ENCODE measurements at regions not wholly inside any gene's neighbourhood (a gene's known extent, or its start where the extent isn't known, plus 50 kb on each side); places are given as distances from the start of the nearest gene placed in this dataset.

DNA sequence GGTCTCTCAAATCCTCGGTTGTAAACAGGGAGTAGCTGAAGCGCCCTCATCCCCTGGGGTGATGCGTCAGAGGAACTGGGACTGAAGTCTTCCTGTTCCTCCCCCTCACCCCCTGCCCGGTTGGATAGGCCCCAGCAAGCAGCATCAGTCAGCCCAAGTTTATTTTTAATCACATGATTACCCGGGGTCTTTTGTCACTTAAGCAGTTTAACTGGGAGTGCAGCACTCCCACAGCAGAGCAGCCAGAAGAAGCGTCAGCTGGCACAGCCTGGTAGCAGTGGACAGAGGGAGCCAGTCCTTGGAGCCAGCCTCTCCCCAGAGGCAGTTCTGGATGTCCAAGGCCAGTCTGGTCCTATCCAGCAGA lies 342.1 kb downstream of the CTTN start:
- no peak for TF ChIP-seq CTCF (conservative IDR thresholded peaks at IDR 0.05 in 1 of 2, IDR thresholded peaks at IDR 0.05 in 1 of 2; ENCODE audit: low read depth in 1 of 2, low read length in 2 of 2)
- no peak for TF ChIP-seq EZH2 (IDR thresholded peaks at IDR 0.05; ENCODE audit: low read length, missing control alignments)
- H3K4me3 ChIP-seq (replicated peaks in 1 of 4; ENCODE audit: control extremely low read depth in 1 of 4, insufficient read depth in 1 of 4, low read depth in 3 of 4, low read length in 4 of 4), result no peak overlapping the region
- no peak for DNase-seq (ENCODE audit: low read depth in 2 of 2)
- no peak overlapping the region for H3K4me2 ChIP-seq (ENCODE audit: extremely low read depth, insufficient read depth, low read length)
- no peaks in the 10 kb centered on the region for H4K20me1 ChIP-seq (ENCODE audit: control insufficient read depth, extremely low read depth, insufficient read depth, low read length)
- H3K79me2 ChIP-seq (ENCODE audit: control insufficient read depth, insufficient read depth, low read length), result no peaks in the 10 kb centered on the region
- no peaks in the 10 kb centered on the region for H3K4me1 ChIP-seq (ENCODE audit: control insufficient read depth, extremely low read depth, insufficient read depth, low read length)
- no peaks in the 10 kb centered on the region for H3K36me3 ChIP-seq (ENCODE audit: control insufficient read depth, insufficient read depth, low read length)
- no peak overlapping the region for H3K9ac ChIP-seq (ENCODE audit: insufficient read depth, low read length)
- H3K9me3 ChIP-seq (ENCODE audit: control insufficient read depth, insufficient read depth, low read depth, low read length), result no peaks in the 10 kb centered on the region
- H3K27me3 ChIP-seq (ENCODE audit: control insufficient read depth, insufficient read depth, low read length), result no peaks in the 10 kb centered on the region
- H2AFZ ChIP-seq (ENCODE audit: low read length), result no peak overlapping the region
- H3K27ac ChIP-seq (ENCODE audit: insufficient read depth, low read length), result no peak overlapping the region

GRCh38 chr11:70741085-70741484 lies 342.8 kb downstream of the CTTN start:
- Histone ChIP-seq H3K27ac (ENCODE audit: insufficient read depth, low read length) (no peak overlapping the region), H3K79me2 (ENCODE audit: control insufficient read depth, insufficient read depth, low read length) (no peaks in the 10 kb centered on the region), H3K36me3 (ENCODE audit: control insufficient read depth, insufficient read depth, low read length) (no peaks in the 10 kb centered on the region), H2AFZ (ENCODE audit: low read length) (no peak overlapping the region), H3K4me2 (ENCODE audit: extremely low read depth, insufficient read depth, low read length) (no peak overlapping the region), H3K27me3 (ENCODE audit: control insufficient read depth, insufficient read depth, low read length) (no peaks in the 10 kb centered on the region), H3K4me1 (ENCODE audit: control insufficient read depth, extremely low read depth, insufficient read depth, low read length) (no peaks in the 10 kb centered on the region), H3K9ac (ENCODE audit: insufficient read depth, low read length) (no peak overlapping the region), H3K9me3 (ENCODE audit: control insufficient read depth, insufficient read depth, low read depth, low read length) (no peaks in the 10 kb centered on the region), H4K20me1 (ENCODE audit: control insufficient read depth, extremely low read depth, insufficient read depth, low read length) (no peaks in the 10 kb centered on the region), H3K4me3 (replicated peaks in 1 of 4; ENCODE audit: control extremely low read depth in 1 of 4, insufficient read depth in 1 of 4, low read depth in 3 of 4, low read length in 4 of 4) (no peak overlapping the region)
- TF ChIP-seq CTCF (conservative IDR thresholded peaks at IDR 0.05 in 1 of 2, IDR thresholded peaks at IDR 0.05 in 1 of 2; ENCODE audit: low read depth in 1 of 2, low read length in 2 of 2) (no peak), EZH2 (IDR thresholded peaks at IDR 0.05; ENCODE audit: low read length, missing control alignments) (no peak)
- no peak for DNase-seq (ENCODE audit: low read depth in 2 of 2)

DNA sequence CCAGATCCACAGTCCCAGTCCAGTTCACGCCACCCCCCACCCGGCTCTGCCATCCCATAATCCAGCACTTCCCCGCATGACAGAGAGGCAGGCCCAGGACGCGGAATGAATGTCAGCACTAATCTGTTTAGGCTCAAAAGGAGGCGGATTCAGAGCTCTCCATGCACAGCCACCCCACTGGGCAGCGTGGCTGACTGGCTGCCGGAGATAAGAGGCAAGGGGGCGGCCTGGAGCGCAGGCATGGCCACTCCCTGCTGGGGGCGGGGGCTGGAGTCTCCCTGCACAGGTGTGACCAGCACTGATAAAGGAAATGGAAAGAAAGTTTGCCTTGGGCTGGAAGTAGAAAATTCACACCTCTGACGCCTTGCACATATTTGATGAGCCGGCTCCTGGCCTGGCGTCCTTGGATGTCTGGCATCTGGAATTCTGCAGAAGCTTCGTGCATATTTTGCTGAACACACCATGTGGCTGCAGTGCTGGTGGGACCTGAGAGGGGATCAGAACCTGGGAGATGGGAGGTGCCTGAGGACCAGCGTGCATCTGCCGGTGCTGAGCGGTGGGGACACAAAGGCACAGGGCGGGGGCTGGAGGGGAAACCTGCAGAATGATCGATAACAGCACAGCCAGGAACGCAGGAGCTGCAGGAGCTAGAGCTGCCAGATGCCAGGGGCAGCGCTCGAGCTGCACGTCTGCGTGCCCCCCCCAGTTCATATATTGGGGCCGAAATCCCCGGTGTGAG lies 344.4 kb downstream of the CTTN start:
- H3K79me2 ChIP-seq (ENCODE audit: control insufficient read depth, insufficient read depth, low read length), result no peaks in the 10 kb centered on the region
- H3K36me3 ChIP-seq (ENCODE audit: control insufficient read depth, insufficient read depth, low read length), result no peaks in the 10 kb centered on the region
- no peaks in the 10 kb centered on the region for H3K27me3 ChIP-seq (ENCODE audit: control insufficient read depth, insufficient read depth, low read length)
- DNase-seq (ENCODE audit: low read depth in 2 of 2), result no peak
- no peak overlapping the region for H2AFZ ChIP-seq (ENCODE audit: low read length)
- H3K4me1 ChIP-seq (ENCODE audit: control insufficient read depth, extremely low read depth, insufficient read depth, low read length), result no peaks in the 10 kb centered on the region
- no peak overlapping the region for H3K4me3 ChIP-seq (replicated peaks in 1 of 4; ENCODE audit: control extremely low read depth in 1 of 4, insufficient read depth in 1 of 4, low read depth in 3 of 4, low read length in 4 of 4)
- H3K9me3 ChIP-seq (ENCODE audit: control insufficient read depth, insufficient read depth, low read depth, low read length), result no peaks in the 10 kb centered on the region
- no peaks in the 10 kb centered on the region for H4K20me1 ChIP-seq (ENCODE audit: control insufficient read depth, extremely low read depth, insufficient read depth, low read length)
- H3K9ac ChIP-seq (ENCODE audit: insufficient read depth, low read length), result no peak overlapping the region
- no peak overlapping the region for H3K27ac ChIP-seq (ENCODE audit: insufficient read depth, low read length)
- H3K4me2 ChIP-seq (ENCODE audit: extremely low read depth, insufficient read depth, low read length), result no peak overlapping the region
- no peak for TF ChIP-seq CTCF (conservative IDR thresholded peaks at IDR 0.05 in 1 of 2, IDR thresholded peaks at IDR 0.05 in 1 of 2; ENCODE audit: low read depth in 1 of 2, low read length in 2 of 2)
- no peak for TF ChIP-seq EZH2 (IDR thresholded peaks at IDR 0.05; ENCODE audit: low read length, missing control alignments)
